Fibroblast of villous mesenchyme (primary cell): ENCODE measurements at regions not wholly inside any gene's neighbourhood (a gene's known extent, or its start where the extent isn't known, plus 50 kb on each side); places are given as distances from the start of the nearest gene placed in this dataset.
A peak's percentile ranks its signal among the peaks of the same experiment; 100 is the strongest.
"Not testable (repeated sequence)": the region's sequence is repeated elsewhere in the genome, so short reads cannot be mapped to it uniquely, and the experiment has no call there.

Experiments used
- DNase-seq: peaks from one replicate; pipeline ENCODE4 v3.0.0-alpha.2; 2010; ENCODE audit warnings: low read depth
- H3K4me3 ChIP-seq: 2 replicates; pipeline ENCODE4 v1.5.1; 2011; ENCODE audit warnings: low read depth, mild to moderate bottlenecking, low read length
- TF ChIP-seq, protein P1 (sequence below): IDR thresholded peaks from 2 replicates; pipeline ENCODE4 v1.5.1; 2012; ENCODE audit warnings: low read depth, mild to moderate bottlenecking, low read length; ENCODE audit not compliant: insufficient read depth

GRCh38 chr3:135426508-135426907 is 539.0 kb upstream of the PPP2R3A start:
- TF ChIP-seq, protein P1, sequence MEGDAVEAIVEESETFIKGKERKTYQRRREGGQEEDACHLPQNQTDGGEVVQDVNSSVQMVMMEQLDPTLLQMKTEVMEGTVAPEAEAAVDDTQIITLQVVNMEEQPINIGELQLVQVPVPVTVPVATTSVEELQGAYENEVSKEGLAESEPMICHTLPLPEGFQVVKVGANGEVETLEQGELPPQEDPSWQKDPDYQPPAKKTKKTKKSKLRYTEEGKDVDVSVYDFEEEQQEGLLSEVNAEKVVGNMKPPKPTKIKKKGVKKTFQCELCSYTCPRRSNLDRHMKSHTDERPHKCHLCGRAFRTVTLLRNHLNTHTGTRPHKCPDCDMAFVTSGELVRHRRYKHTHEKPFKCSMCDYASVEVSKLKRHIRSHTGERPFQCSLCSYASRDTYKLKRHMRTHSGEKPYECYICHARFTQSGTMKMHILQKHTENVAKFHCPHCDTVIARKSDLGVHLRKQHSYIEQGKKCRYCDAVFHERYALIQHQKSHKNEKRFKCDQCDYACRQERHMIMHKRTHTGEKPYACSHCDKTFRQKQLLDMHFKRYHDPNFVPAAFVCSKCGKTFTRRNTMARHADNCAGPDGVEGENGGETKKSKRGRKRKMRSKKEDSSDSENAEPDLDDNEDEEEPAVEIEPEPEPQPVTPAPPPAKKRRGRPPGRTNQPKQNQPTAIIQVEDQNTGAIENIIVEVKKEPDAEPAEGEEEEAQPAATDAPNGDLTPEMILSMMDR = no peak
- no peak for DNase-seq
- no peak overlapping the region for H3K4me3 ChIP-seq

GRCh38 chr3:135432402-135432801 is 533.1 kb upstream of the PPP2R3A start:
- DNase-seq = no peak
- TF ChIP-seq, protein P1 = no peak
- no peak overlapping the region for H3K4me3 ChIP-seq

- H3K4me3 ChIP-seq = peak overlapping the region; percentile 17
- not testable (repeated sequence) for DNase-seq
Observed at GRCh38 chr3:135438889-135439597, 526.5 kb upstream of the PPP2R3A start.

- DNase-seq = not testable (repeated sequence)
Observed at GRCh38 chr3:135439632-135440031, 525.9 kb upstream of the PPP2R3A start.

GRCh38 chr3:135440233-135440632 is 525.3 kb upstream of the PPP2R3A start:
- TF ChIP-seq, protein P1 = no peak
- H3K4me3 ChIP-seq = no peak overlapping the region
- DNase-seq = no peak

More at GRCh38 chr3:135439632-135440031, 525.9 kb upstream of the PPP2R3A start:
- peak overlapping the region; percentile 17 for H3K4me3 ChIP-seq

- TF ChIP-seq, protein P1 = no peak
- no peak overlapping the region for H3K4me3 ChIP-seq
- DNase-seq = no peak
Observed at GRCh38 chr3:135440746-135441145, 524.8 kb upstream of the PPP2R3A start.

DNA sequence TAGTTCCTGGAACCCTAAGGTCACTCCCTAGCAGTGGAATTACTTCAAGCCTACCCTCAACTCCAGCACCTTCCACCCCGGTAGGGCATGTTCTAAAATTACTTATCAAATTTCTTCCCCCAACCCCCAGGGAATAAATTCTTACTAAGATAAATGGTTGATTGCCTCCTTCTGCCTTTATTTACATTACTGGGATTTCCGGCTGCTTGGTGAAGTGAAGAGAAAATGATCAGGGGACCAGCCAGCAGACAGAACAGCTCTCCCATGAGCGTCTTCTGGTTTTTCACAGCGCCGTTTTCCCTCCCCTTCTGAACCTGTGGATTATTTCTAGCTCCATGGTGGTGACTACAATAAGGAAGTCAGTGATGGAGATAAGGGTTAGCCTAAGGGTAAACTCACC is 521.5 kb upstream of the PPP2R3A start:
- H3K4me3 ChIP-seq = no peak overlapping the region
- TF ChIP-seq, protein P1 = no peak
- DNase-seq = no peak

GRCh38 chr3:135447483-135447882 is 518.0 kb upstream of the PPP2R3A start:
- no peak overlapping the region for H3K4me3 ChIP-seq
- TF ChIP-seq, protein P1 = no peak
- no peak for DNase-seq
